ENCODE measurements at regions not wholly inside any gene's neighbourhood (a gene's known extent, or its start where the extent isn't known, plus 50 kb on each side); places are given as distances from the start of the nearest gene placed in this dataset.

- no peaks in the 10 kb centered on the region for H3K4me1 ChIP-seq (ENCODE audit: insufficient read depth)
- H3K9me2 ChIP-seq (replicated peaks; ENCODE audit: insufficient read depth), result no peaks in the 10 kb centered on the region
- no peaks in the 10 kb centered on the region for H3K9me3 ChIP-seq (ENCODE audit: low read depth)
- H3K79me2 ChIP-seq, result no peaks in the 10 kb centered on the region
- no peaks in the 10 kb centered on the region for H4K20me1 ChIP-seq (ENCODE audit: insufficient read depth, poor library complexity, severe bottlenecking)
- 91% methylated on average over 1 of the region's 1 CpG for WGBS (ENCODE audit: low lambda C conversion rate, missing lambda C conversion rate)
- DNase-seq (ENCODE audit: low spot score), result no peak
- H3K4me2 ChIP-seq, result no peak overlapping the region
- no peaks in the 10 kb centered on the region for H3K36me3 ChIP-seq (replicated peaks; ENCODE audit: insufficient read depth, low read depth)
- H2AFZ ChIP-seq, result no peak overlapping the region
- H3K4me3 ChIP-seq, result no peak overlapping the region
- no peaks in the 10 kb centered on the region for H3K27me3 ChIP-seq
- TF ChIP-seq EZH2phosphoT487 (IDR thresholded peaks at IDR 0.05; ENCODE audit: low read depth, severe bottlenecking, unreplicated experiment) (no peak), EZH2 (IDR thresholded peaks at IDR 0.05; ENCODE audit: borderline replicate concordance) (no peak), CTCF (IDR thresholded peaks at IDR 0.05; ENCODE audit: poor library complexity) (no peak)
- no peak overlapping the region for H3K27ac ChIP-seq
Observed at GRCh38 chr18:67783196-67783946, 266.9 kb upstream of the DSEL start.

- Histone ChIP-seq H3K9me2 (replicated peaks; ENCODE audit: insufficient read depth) (no peaks in the 10 kb centered on the region), H3K79me2 (no peaks in the 10 kb centered on the region), H3K27me3 (no peaks in the 10 kb centered on the region), H2AFZ (no peak overlapping the region), H3K4me3 (no peak overlapping the region), H3K4me2 (no peak overlapping the region), H3K9me3 (ENCODE audit: low read depth) (no peaks in the 10 kb centered on the region), H4K20me1 (ENCODE audit: insufficient read depth, poor library complexity, severe bottlenecking) (no peaks in the 10 kb centered on the region), H3K36me3 (replicated peaks; ENCODE audit: insufficient read depth, low read depth) (no peaks in the 10 kb centered on the region), H3K4me1 (ENCODE audit: insufficient read depth) (no peaks in the 10 kb centered on the region), H3K27ac (no peak overlapping the region)
- no peak for DNase-seq (ENCODE audit: low spot score)
- WGBS (ENCODE audit: low lambda C conversion rate, missing lambda C conversion rate), result 74% methylated on average over 3 of the region's 3 CpGs
- TF ChIP-seq EZH2 (IDR thresholded peaks at IDR 0.05; ENCODE audit: borderline replicate concordance) (no peak), EZH2phosphoT487 (IDR thresholded peaks at IDR 0.05; ENCODE audit: low read depth, severe bottlenecking, unreplicated experiment) (no peak), CTCF (IDR thresholded peaks at IDR 0.05; ENCODE audit: poor library complexity) (no peak)
Observed at GRCh38 chr18:67778016-67778415, 261.5 kb upstream of the DSEL start.

DNA sequence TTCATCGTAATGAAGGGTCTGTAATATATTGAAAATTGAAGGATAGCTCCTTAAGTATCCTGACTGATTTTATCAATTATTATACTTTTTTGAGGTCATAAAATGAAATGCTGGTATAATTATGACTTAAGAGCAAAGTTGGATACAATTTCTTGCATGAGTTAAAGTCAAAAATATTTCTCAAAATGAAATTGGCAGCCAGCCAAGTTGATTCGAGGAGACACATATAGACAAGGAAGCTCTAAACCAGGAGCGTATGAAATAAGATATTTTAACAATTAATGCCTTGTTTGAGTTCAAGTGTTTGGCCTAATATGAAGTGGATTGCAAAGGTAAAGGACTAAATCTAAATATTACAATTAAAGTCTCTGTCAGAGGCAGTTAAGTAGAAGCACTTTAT, 260.4 kb upstream of the DSEL start:
- TF ChIP-seq EZH2phosphoT487 (IDR thresholded peaks at IDR 0.05; ENCODE audit: low read depth, severe bottlenecking, unreplicated experiment) (no peak), CTCF (IDR thresholded peaks at IDR 0.05; ENCODE audit: poor library complexity) (no peak), EZH2 (IDR thresholded peaks at IDR 0.05; ENCODE audit: borderline replicate concordance) (no peak)

More for the DNA sequence above, 260.4 kb upstream of the DSEL start:
- no peak overlapping the region for H3K4me2 ChIP-seq
- H3K79me2 ChIP-seq, result no peaks in the 10 kb centered on the region
- no peaks in the 10 kb centered on the region for H4K20me1 ChIP-seq (ENCODE audit: insufficient read depth, poor library complexity, severe bottlenecking)
- WGBS (ENCODE audit: low lambda C conversion rate, missing lambda C conversion rate), result 78% methylated on average over 3 of the region's 3 CpGs
- no peak overlapping the region for H3K4me3 ChIP-seq
- no peaks in the 10 kb centered on the region for H3K36me3 ChIP-seq (replicated peaks; ENCODE audit: insufficient read depth, low read depth)
- peak; percentile 13 for DNase-seq (ENCODE audit: low spot score)
- no peaks in the 10 kb centered on the region for H3K9me3 ChIP-seq (ENCODE audit: low read depth)
- H3K27me3 ChIP-seq, result no peaks in the 10 kb centered on the region
- no peak overlapping the region for H3K27ac ChIP-seq
- no peak overlapping the region for H2AFZ ChIP-seq
- no peaks in the 10 kb centered on the region for H3K4me1 ChIP-seq (ENCODE audit: insufficient read depth)
- H3K9me2 ChIP-seq (replicated peaks; ENCODE audit: insufficient read depth), result no peaks in the 10 kb centered on the region

Data from hepatocyte (in vitro differentiated cells).